GM19351 (cell line): ENCODE measurements at regions not wholly inside any gene's neighbourhood (a gene's known extent, or its start where the extent isn't known, plus 50 kb on each side); places are given as distances from the start of the nearest gene placed in this dataset.
"Not testable (repeated sequence)": the region's sequence is repeated elsewhere in the genome, so short reads cannot be mapped to it uniquely, and the experiment has no call there.

ENCODE experiments used
- ATAC-seq: cut with Tn5 transposase; IDR thresholded peaks from one replicate; pipeline ENCODE4 v1.9.1; 2021; ENCODE audit warnings: mild to moderate bottlenecking, moderate library complexity; ENCODE audit not compliant: unreplicated experiment

- no peak for ATAC-seq
These were observed 566.3 kb upstream of the GRAMD2B start for GRCh38 chr5:125856949-125857348.

- no peak for ATAC-seq
These were observed 559.6 kb upstream of the GRAMD2B start for GRCh38 chr5:125863579-125863978.

GRCh38 chr5:125865166-125865815, 557.9 kb upstream of the GRAMD2B start:
- no peak for ATAC-seq

GRCh38 chr5:125868036-125868435, 555.2 kb upstream of the GRAMD2B start:
- no peak for ATAC-seq

GRCh38 chr5:125870256-125870655, 553.0 kb upstream of the GRAMD2B start:
- ATAC-seq: no peak

GRCh38 chr5:125874057-125874456, 549.2 kb upstream of the GRAMD2B start:
- no peak for ATAC-seq

- no peak for ATAC-seq
These were observed 548.5 kb upstream of the GRAMD2B start for GRCh38 chr5:125874717-125875116.

- ATAC-seq: no peak
These were observed 546.0 kb upstream of the GRAMD2B start for GRCh38 chr5:125877248-125877647.

- ATAC-seq: no peak
These were observed 541.1 kb upstream of the GRAMD2B start for GRCh38 chr5:125882061-125882460.

- no peak for ATAC-seq
These were observed 540.0 kb upstream of the GRAMD2B start for GRCh38 chr5:125883223-125883622.

GRCh38 chr5:125888358-125888757, 534.9 kb upstream of the GRAMD2B start:
- ATAC-seq: no peak

GRCh38 chr5:125890511-125890931, 532.7 kb upstream of the GRAMD2B start:
- ATAC-seq: no peak

GRCh38 chr5:125891061-125891725, 532.0 kb upstream of the GRAMD2B start:
- no peak for ATAC-seq

GRCh38 chr5:125894383-125894782, 528.8 kb upstream of the GRAMD2B start:
- no peak for ATAC-seq

GRCh38 chr5:125896368-125896767, 526.8 kb upstream of the GRAMD2B start:
- no peak for ATAC-seq

- ATAC-seq: no peak
These were observed 526.1 kb upstream of the GRAMD2B start for GRCh38 chr5:125897089-125897488.

GRCh38 chr5:125898851-125899405, 524.3 kb upstream of the GRAMD2B start:
- ATAC-seq: no peak

- no peak for ATAC-seq
These were observed 511.2 kb upstream of the GRAMD2B start for GRCh38 chr5:125912028-125912427.

- no peak for ATAC-seq
These were observed 510.0 kb upstream of the GRAMD2B start for GRCh38 chr5:125913200-125913599.

- no peak for ATAC-seq
These were observed 508.7 kb upstream of the GRAMD2B start for GRCh38 chr5:125914471-125914870.

GRCh38 chr5:125923958-125924357, 499.3 kb upstream of the GRAMD2B start:
- not testable (repeated sequence) for ATAC-seq

GRCh38 chr5:125926172-125926571, 497.0 kb upstream of the GRAMD2B start:
- no peak for ATAC-seq
